KOPT-K1 (cell line): ENCODE measurements at regions not wholly inside any gene's neighbourhood (a gene's known extent, or its start where the extent isn't known, plus 50 kb on each side); places are given as distances from the start of the nearest gene placed in this dataset.

ENCODE experiments used
- H3K27ac ChIP-seq: fragments of 200-600 bp; sonication (generic); 2 replicates; pipeline ENCODE4 v1.5.1; 2016; ENCODE audit warnings: antibody characterized with exemption, mild to moderate bottlenecking, low read depth, low read length; ENCODE audit not compliant: poor library complexity, severe bottlenecking
- H3K36me3 ChIP-seq: fragments of 200-600 bp; sonication (generic); 2 replicates; pipeline ENCODE4 v1.5.1; 2017; ENCODE audit warnings: antibody characterized with exemption, mild to moderate bottlenecking, low read length, moderate library complexity; ENCODE audit not compliant: insufficient read depth
- H3K9me3 ChIP-seq: fragments of 200-600 bp; sonication (generic); 2 replicates; pipeline ENCODE4 v1.5.1; 2017; ENCODE audit warnings: antibody characterized with exemption, low read length, mild to moderate bottlenecking; ENCODE audit not compliant: insufficient read depth, poor library complexity, severe bottlenecking

GRCh38 chr2:160550048-160550447 lies 56.4 kb upstream of the RBMS1 start:
- Histone ChIP-seq H3K27ac (no peak overlapping the region), H3K9me3 (no peaks in the 10 kb centered on the region)

GRCh38 chr2:160551259-160551658 lies 57.7 kb upstream of the RBMS1 start:
- Histone ChIP-seq H3K9me3 (no peaks in the 10 kb centered on the region), H3K36me3 (no peaks in the 10 kb centered on the region), H3K27ac (no peak overlapping the region)

More at GRCh38 chr2:160550048-160550447, 56.4 kb upstream of the RBMS1 start:
- H3K36me3 ChIP-seq: no peaks in the 10 kb centered on the region

DNA sequence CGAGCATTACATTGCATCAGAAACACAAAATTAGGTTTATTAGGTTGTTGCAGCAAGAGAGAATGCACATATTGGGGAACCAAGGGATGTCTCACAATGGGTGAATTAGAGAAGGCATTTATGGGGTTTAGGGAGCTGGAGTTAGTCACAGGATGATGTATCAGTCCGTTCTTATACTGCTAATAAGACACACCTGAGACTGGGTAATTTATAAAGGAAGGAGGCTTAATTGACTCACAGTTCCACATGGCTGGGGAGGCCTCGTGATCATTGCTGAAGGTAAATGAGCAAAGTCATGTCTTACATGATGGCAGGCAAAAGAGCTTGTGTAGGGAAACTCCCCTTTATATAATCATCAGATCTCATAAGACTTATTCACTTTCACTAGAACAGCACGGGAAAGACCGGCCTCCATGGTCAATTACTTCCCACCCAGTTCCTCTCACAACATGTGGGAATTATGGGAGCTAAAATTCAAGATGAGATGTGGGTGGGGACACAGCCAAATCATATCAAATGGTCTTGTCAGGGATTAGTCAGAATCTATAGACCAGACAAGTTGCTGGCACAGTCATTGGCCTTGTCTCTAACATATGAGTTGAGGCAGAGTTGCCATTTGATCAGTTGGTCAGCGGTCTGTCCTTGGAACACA lies 61.9 kb upstream of the RBMS1 start:
- no peak overlapping the region for H3K27ac ChIP-seq
- no peaks in the 10 kb centered on the region for H3K36me3 ChIP-seq

GRCh38 chr2:160557903-160558302 lies 64.3 kb upstream of the RBMS1 start:
- Histone ChIP-seq H3K9me3 (no peaks in the 10 kb centered on the region), H3K36me3 (no peaks in the 10 kb centered on the region), H3K27ac (no peak overlapping the region)

More for the DNA sequence above, 61.9 kb upstream of the RBMS1 start:
- no peaks in the 10 kb centered on the region for H3K9me3 ChIP-seq

DNA sequence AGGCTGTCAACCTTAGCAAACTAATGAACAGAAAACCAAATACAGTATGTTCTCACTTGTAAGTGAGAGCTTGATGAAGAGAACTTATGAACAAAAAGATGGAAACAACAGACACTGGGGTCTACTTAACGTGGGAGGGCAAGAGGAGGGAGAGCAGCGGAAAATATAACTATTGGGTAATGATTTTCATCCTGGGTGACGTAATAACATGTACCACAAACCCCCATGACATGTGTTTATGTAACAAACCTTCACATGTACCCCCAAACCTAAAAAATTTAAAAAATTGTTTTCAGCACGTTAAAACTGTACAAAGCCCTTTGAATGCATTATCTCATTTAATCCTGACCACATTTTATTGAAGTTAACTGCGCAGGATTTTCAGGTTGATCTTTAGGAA lies 64.9 kb upstream of the RBMS1 start:
- Histone ChIP-seq H3K27ac (no peak overlapping the region), H3K36me3 (no peaks in the 10 kb centered on the region), H3K9me3 (no peaks in the 10 kb centered on the region)

- Histone ChIP-seq H3K27ac (no peak overlapping the region), H3K36me3 (no peaks in the 10 kb centered on the region)
Measured at GRCh38 chr2:160561551-160562295, 68.1 kb upstream of the RBMS1 start.

DNA sequence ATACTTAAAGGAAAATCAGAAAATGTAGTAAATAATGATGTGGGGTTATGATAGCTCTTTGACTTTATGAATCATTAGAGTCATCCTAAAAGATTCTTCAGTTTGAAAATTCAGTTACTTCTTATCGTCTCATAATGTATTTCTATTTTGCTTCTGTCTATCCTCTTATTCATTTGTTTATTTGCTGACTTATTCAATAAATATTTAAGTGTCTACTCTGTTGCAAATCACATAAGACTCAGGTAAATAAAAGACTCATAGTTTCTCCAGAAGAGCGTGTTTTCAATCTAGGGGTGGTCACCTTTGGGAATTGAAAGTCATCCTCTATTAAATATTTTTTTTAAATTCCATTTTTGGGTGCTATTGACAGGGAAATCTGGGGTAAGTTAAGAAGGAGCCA lies 69.1 kb upstream of the RBMS1 start:
- H3K36me3 ChIP-seq: no peaks in the 10 kb centered on the region
- no peak overlapping the region for H3K27ac ChIP-seq

More at GRCh38 chr2:160561551-160562295, 68.1 kb upstream of the RBMS1 start:
- H3K9me3 ChIP-seq: no peaks in the 10 kb centered on the region

DNA sequence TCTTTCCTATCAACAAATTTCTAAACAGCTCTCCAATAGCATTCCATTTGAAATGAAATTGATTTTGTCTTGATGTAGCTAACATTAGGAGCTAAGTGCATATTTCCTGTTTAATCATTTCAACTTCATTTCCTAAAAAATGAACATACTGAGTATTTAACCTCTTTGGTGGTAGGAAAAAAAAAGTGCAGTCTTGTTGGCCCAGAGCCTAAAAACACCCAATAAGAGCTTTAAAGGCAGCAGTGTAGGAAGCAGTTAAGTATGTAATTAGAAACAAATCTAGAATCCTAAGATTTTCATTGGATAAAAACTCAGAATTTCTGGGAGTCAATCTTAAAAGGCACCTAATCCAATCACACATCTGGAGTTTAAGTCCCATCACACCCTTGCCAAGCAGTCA lies 71.0 kb upstream of the RBMS1 start:
- Histone ChIP-seq H3K9me3 (no peaks in the 10 kb centered on the region), H3K36me3 (no peaks in the 10 kb centered on the region), H3K27ac (no peak overlapping the region)

More for the DNA sequence above, 69.1 kb upstream of the RBMS1 start:
- H3K9me3 ChIP-seq: no peaks in the 10 kb centered on the region

- H3K27ac ChIP-seq: no peak overlapping the region
- no peaks in the 10 kb centered on the region for H3K9me3 ChIP-seq
- H3K36me3 ChIP-seq: no peaks in the 10 kb centered on the region
Measured at GRCh38 chr2:160565099-160565845, 71.7 kb upstream of the RBMS1 start.

DNA sequence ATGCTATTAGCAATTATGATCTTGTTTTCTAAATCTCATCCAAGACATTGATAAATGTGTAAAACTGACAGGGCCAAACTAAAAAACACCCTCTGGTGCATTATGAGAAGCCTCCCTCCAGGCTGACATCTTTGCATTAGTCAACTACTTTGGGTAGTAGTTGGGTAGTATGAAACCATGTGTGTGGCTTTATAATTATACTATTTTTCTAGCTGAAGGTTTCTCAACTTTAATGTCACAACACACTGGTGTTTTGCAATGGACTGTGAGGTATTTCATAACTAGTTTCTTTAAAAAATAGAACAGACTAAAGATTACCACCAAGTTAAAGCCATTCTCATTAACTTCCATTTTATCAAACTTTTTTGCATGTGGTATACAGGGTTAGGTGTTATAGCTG lies 73.1 kb upstream of the RBMS1 start:
- no peak overlapping the region for H3K27ac ChIP-seq
- no peaks in the 10 kb centered on the region for H3K9me3 ChIP-seq
- H3K36me3 ChIP-seq: no peaks in the 10 kb centered on the region

- Histone ChIP-seq H3K9me3 (peaks cover 14% of the 10 kb centered on the region), H3K27ac (no peak overlapping the region), H3K36me3 (no peaks in the 10 kb centered on the region)
Measured at GRCh38 chr2:160568856-160569255, 75.2 kb upstream of the RBMS1 start.

GRCh38 chr2:160570376-160570775 lies 76.8 kb upstream of the RBMS1 start:
- Histone ChIP-seq H3K27ac (no peak overlapping the region), H3K9me3 (peaks cover 14% of the 10 kb centered on the region), H3K36me3 (no peaks in the 10 kb centered on the region)

GRCh38 chr2:160574468-160575140 lies 81.0 kb upstream of the RBMS1 start:
- Histone ChIP-seq H3K9me3 (peaks cover 14% of the 10 kb centered on the region), H3K36me3 (no peaks in the 10 kb centered on the region), H3K27ac (no peak overlapping the region)

DNA sequence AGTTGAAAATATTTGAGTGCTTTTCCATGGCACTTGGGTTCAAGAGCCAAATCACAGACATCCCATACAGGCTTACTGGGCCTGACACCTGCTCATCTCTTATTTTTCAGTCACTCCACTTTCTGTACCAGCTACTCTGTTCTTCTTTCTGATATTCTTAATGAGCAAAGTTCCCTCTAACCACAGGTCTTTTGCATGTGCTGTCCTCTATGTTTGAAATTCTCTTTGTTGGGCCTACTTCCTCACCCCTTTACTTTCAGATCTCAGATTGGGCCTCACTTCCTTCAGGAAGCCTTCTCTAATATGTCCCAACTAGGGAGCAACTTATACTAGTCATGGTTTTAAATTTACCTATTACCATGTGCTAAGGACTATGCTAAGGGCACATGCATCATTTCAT lies 81.8 kb upstream of the RBMS1 start:
- H3K27ac ChIP-seq: no peak overlapping the region
- H3K9me3 ChIP-seq: peaks cover 14% of the 10 kb centered on the region

DNA sequence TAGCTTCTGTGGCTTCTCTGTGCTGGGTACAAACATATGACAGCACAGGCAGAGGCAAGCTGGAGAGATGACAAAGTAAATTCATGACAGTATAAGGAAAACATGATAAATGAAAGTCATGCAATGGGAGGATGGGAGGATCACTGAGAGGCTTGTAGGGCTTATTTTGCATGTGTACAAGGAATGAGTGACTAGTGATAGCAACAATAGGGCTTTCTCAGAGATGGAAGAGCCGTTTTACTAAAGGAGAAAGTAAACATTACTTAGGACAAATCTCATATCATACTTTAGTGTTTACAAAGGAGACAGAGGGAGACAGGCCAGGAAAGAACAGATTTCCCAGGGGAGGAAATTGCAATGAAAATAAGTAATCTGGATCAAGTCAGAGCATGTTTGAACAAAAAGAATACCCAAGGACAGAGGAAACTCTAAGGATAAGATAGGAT lies 82.5 kb upstream of the RBMS1 start:
- Histone ChIP-seq H3K9me3 (peaks cover 14% of the 10 kb centered on the region), H3K27ac (no peak overlapping the region), H3K36me3 (no peaks in the 10 kb centered on the region)

More for the DNA sequence above, 81.8 kb upstream of the RBMS1 start:
- no peaks in the 10 kb centered on the region for H3K36me3 ChIP-seq
